SH-SY5Y (cell line): ENCODE measurements at regions not wholly inside any gene's neighbourhood (a gene's known extent, or its start where the extent isn't known, plus 50 kb on each side); places are given as distances from the start of the nearest gene placed in this dataset.

Source experiments
- GATA2 ChIP-seq: IDR thresholded peaks from 2 replicates; pipeline ENCODE4 v1.6.1; 2011; ENCODE audit warnings: mild to moderate bottlenecking, low read depth, low read length
- GATA3 ChIP-seq: IDR thresholded peaks from 2 replicates; pipeline ENCODE4 v1.6.1; 2011; ENCODE audit warnings: low read depth, mild to moderate bottlenecking, low read length, moderate library complexity

DNA sequence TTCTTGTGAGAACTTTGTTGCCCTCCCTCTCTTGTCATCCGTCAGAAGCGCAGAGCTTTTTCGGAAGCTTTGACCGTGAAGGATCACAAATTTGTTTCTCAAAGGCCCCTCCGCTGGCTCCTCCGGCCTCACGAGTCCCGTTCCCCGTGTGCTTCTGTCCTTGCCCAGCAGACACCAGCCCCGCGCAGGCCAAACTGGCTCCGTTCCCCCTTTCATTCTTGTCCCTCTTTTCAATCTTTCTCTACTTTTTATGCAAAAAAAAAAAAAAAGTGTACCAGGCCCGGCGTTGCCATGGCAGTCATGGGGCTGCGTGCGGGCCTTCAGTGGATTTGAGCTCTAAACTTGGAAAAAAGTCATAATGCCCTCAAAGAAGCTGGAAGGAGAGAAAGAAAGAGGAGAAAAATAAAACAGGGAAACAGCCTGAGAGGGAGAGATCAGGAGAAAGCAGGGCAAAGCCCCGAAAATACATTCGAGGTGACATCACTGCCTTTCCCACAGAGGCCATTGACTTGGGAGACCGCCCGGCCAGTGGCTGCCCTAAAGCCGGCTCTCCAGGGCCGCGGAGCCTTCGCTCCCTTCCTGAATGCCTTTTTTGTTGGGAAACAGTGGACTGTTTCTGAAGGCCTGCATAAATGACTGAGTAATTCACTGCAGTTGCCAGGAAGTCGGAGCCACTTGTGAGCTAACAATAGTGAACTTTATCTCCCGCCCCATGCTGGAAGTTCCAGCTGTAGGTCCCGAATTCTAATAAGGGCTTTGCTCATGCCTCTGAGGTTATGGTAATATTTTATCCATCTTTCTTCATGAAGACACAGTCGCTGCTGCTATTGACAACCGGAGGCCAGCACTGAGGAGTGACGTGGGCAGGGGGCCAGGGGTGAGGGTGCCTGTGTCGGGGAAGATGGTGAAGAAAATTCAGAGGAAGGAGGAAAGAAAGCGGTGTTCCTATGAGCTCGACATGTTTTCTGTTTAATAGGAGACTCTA, 670.9 kb downstream of the QKI start:
- TF ChIP-seq GATA3 (no peak), GATA2 (no peak)
